Spleen (tissue), 7 donors: ENCODE measurements at regions not wholly inside any gene's neighbourhood (a gene's known extent, or its start where the extent isn't known, plus 50 kb on each side); places are given as distances from the start of the nearest gene placed in this dataset.

Experiments
- POLR2A ChIP-seq, 3 donors: fragments of 450-650 bp; IDR thresholded peaks; one replicate each; pipeline ENCODE4 v1.5.1; 2017; ENCODE audit warnings: antibody characterized with exemption in 3 of 3, mild to moderate bottlenecking in 1 of 3
- POLR2AphosphoS5 ChIP-seq, 3 donors: sonication (generic); formaldehyde crosslinking; IDR thresholded peaks; one replicate each; pipeline ENCODE4 v1.5.1; 2017; ENCODE audit warnings: antibody characterized with exemption in 3 of 3
- TF ChIP-seq, protein P1 (sequence below), 11 experiments: fragments of 200-600 bp in 7 of 11; fragments of 450-650 bp in 4 of 11; sonication (generic) in 4 of 11; IDR thresholded peaks in 8 of 11; conservative IDR thresholded peaks in 3 of 11; 1 replicate in 7 of 11; 2 replicates in 4 of 11; pipeline versions ENCODE4 v1.4.0 to v1.8.0; 2016 to 2021; ENCODE audit warnings: antibody characterized with exemption in 11 of 11, inconsistent platforms in 4 of 11, mild to moderate bottlenecking in 1 of 11
- donor health status: DM: no; HTN: no; CAD: no; lungs with moderate emphysema.
- donor health status: DM: no; HTN: no; CAD: no.
- donor health status: DM: no; HTN: no; CAD: no.

DNA sequence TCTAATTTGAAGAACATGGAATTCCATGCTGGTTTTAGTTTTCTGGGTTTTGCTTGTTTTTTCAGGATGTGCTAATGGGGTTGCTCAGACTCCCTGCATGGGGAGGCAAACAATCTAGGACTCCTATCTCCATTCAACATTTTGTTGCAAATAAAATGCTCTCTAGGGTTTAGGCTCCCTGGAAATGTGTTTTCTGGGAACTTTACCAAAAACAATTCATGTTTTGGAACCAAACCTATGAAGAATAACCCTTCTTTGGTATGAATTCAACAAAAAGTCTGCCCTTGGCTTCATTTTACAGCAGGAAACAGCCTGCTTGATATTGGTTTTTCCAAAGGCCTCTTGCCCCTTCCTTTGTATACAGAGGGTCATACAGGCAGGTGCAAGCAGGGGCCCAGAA is 217.7 kb downstream of the FOXA2 start:
- TF ChIP-seq POLR2A (IDR thresholded peaks at IDR 0.05) (no peak), POLR2AphosphoS5 (IDR thresholded peaks at IDR 0.05) (no peak)
- TF ChIP-seq, protein P1, sequence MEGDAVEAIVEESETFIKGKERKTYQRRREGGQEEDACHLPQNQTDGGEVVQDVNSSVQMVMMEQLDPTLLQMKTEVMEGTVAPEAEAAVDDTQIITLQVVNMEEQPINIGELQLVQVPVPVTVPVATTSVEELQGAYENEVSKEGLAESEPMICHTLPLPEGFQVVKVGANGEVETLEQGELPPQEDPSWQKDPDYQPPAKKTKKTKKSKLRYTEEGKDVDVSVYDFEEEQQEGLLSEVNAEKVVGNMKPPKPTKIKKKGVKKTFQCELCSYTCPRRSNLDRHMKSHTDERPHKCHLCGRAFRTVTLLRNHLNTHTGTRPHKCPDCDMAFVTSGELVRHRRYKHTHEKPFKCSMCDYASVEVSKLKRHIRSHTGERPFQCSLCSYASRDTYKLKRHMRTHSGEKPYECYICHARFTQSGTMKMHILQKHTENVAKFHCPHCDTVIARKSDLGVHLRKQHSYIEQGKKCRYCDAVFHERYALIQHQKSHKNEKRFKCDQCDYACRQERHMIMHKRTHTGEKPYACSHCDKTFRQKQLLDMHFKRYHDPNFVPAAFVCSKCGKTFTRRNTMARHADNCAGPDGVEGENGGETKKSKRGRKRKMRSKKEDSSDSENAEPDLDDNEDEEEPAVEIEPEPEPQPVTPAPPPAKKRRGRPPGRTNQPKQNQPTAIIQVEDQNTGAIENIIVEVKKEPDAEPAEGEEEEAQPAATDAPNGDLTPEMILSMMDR (IDR thresholded peaks at IDR 0.05 in 8 of 11, conservative IDR thresholded peaks at IDR 0.05 in 3 of 11), result no peak
